GM23338 (cell line): ENCODE measurements at regions not wholly inside any gene's neighbourhood (a gene's known extent, or its start where the extent isn't known, plus 50 kb on each side); places are given as distances from the start of the nearest gene placed in this dataset.

Source experiments
- ATAC-seq: fragments of 200-7000 bp; cut with Tn5 transposase; 3 replicates; pipeline ENCODE4 v1.9.1; 2020
- DNase-seq: peaks from one replicate; pipeline ENCODE4 v3.0.0-alpha.2; 2015; ENCODE audit warnings: low spot score
- H2AFZ ChIP-seq: fragments of 200-600 bp; sonication (generic); 2 replicates; pipeline ENCODE4 v1.8.0; 2016; ENCODE audit warnings: antibody characterized with exemption, mild to moderate bottlenecking, moderate library complexity
- H3F3A ChIP-seq: fragments of 200-600 bp; sonication (generic); replicated peaks from 2 replicates; pipeline ENCODE4 v1.8.0; 2017; ENCODE audit warnings: antibody characterized with exemption, mixed run types, low read depth
- H3K27ac ChIP-seq: fragments of 200-600 bp; sonication (generic); 2 replicates; pipeline ENCODE4 v1.6.1; 2016; ENCODE audit warnings: low read depth
- H3K27me3 ChIP-seq: fragments of 200-600 bp; sonication (generic); 2 replicates; pipeline ENCODE4 v1.8.0; 2016; ENCODE audit warnings: mild to moderate bottlenecking, mixed run types, moderate library complexity; ENCODE audit not compliant: insufficient read depth
- H3K36me3 ChIP-seq: fragments of 200-600 bp; sonication (generic); 2 replicates; pipeline ENCODE4 v1.8.0; 2016; ENCODE audit warnings: mild to moderate bottlenecking; ENCODE audit not compliant: insufficient read depth
- H3K4me1 ChIP-seq: fragments of 200-600 bp; sonication (generic); 2 replicates; pipeline ENCODE4 v1.8.0; 2016; ENCODE audit warnings: mild to moderate bottlenecking, moderate library complexity; ENCODE audit not compliant: insufficient read depth
- H3K4me2 ChIP-seq: fragments of 200-600 bp; sonication (generic); 2 replicates; pipeline ENCODE4 v1.7.1; 2017; ENCODE audit warnings: mixed run types
- H3K4me3 ChIP-seq: fragments of 200-600 bp; sonication (generic); 2 replicates; pipeline ENCODE4 v1.6.1; 2016; ENCODE audit warnings: mixed run types
- H3K79me2 ChIP-seq: fragments of 200-600 bp; sonication (generic); replicated peaks from 2 replicates; pipeline ENCODE4 v1.8.0; 2017; ENCODE audit warnings: mild to moderate bottlenecking; ENCODE audit not compliant: insufficient read depth
- H3K9me2 ChIP-seq: fragments of 200-600 bp; sonication (generic); 2 replicates; pipeline ENCODE4 v1.8.0; 2017; ENCODE audit not compliant: insufficient read depth
- H4K20me1 ChIP-seq: fragments of 200-600 bp; sonication (generic); replicated peaks from 2 replicates; pipeline ENCODE4 v1.8.0; 2017; ENCODE audit warnings: mild to moderate bottlenecking; ENCODE audit not compliant: insufficient read depth
- H3K27ac Mint-ChIP-seq: 2 replicates; pipeline ENCODE4 v1.8.0; 2020; ENCODE audit warnings: inconsistent platforms, mild to moderate bottlenecking, moderate library complexity, mixed read lengths
- H3K27me3 Mint-ChIP-seq: 3 replicates; pipeline ENCODE4 v1.8.0; 2022; ENCODE audit warnings: low read depth, mild to moderate bottlenecking, moderate library complexity, mixed read lengths, inconsistent platforms; ENCODE audit not compliant: insufficient read depth, poor library complexity
- H3K36me3 Mint-ChIP-seq: 3 replicates; pipeline ENCODE4 v1.8.0; 2021; ENCODE audit warnings: low read depth, mild to moderate bottlenecking, inconsistent platforms, moderate library complexity, mixed read lengths
- H3K4me1 Mint-ChIP-seq: 3 replicates; pipeline ENCODE4 v1.8.0; 2020; ENCODE audit warnings: mild to moderate bottlenecking, inconsistent platforms, mixed read lengths
- H3K4me3 Mint-ChIP-seq: 3 replicates; pipeline ENCODE4 v1.8.0; 2021; ENCODE audit warnings: moderate library complexity, mild to moderate bottlenecking, inconsistent platforms, mixed read lengths
- H3K9me3 Mint-ChIP-seq: 3 replicates; pipeline ENCODE4 v1.8.0; 2020; ENCODE audit warnings: moderate library complexity, mild to moderate bottlenecking, inconsistent platforms, mixed read lengths
- CREB1 ChIP-seq: fragments of 250-450 bp; sonication (Bioruptor Pico); IDR thresholded peaks from 2 replicates; pipeline ENCODE4 v1.5.0; 2020; ENCODE audit warnings: low read depth, mild to moderate bottlenecking, moderate library complexity
- ETS1 ChIP-seq: IDR thresholded peaks from 2 replicates; pipeline ENCODE4 v1.6.1; 2016; ENCODE audit warnings: antibody characterized with exemption
- EZH2 ChIP-seq: fragments of 200-600 bp; sonication (generic); IDR thresholded peaks from one replicate; pipeline ENCODE4 v1.8.0; 2017; ENCODE audit warnings: antibody characterized with exemption, mild to moderate bottlenecking, low read depth; ENCODE audit not compliant: unreplicated experiment
- EZH2phosphoT487 ChIP-seq: fragments of 200-600 bp; sonication (generic); IDR thresholded peaks from one replicate; pipeline ENCODE4 v1.8.1; 2018; ENCODE audit warnings: antibody characterized with exemption; ENCODE audit not compliant: unreplicated experiment
- JUNB ChIP-seq: IDR thresholded peaks from one replicate; pipeline ENCODE4 v1.6.1; 2016; ENCODE audit warnings: antibody characterized with exemption; ENCODE audit not compliant: unreplicated experiment
- NANOG ChIP-seq: IDR thresholded peaks from 2 replicates; pipeline ENCODE4 v1.6.1; 2016; ENCODE audit warnings: antibody characterized with exemption, borderline replicate concordance
- POLR2AphosphoS5 ChIP-seq: IDR thresholded peaks from 2 replicates; pipeline ENCODE4 v1.6.1; 2016; ENCODE audit warnings: antibody characterized with exemption, low read depth
- REST ChIP-seq: IDR thresholded peaks from one replicate; pipeline ENCODE4 v1.6.1; 2018; ENCODE audit warnings: antibody characterized with exemption; ENCODE audit not compliant: unreplicated experiment
- STAT1 ChIP-seq: IDR thresholded peaks from one replicate; pipeline ENCODE4 v1.6.1; 2016; ENCODE audit warnings: antibody characterized with exemption; ENCODE audit not compliant: unreplicated experiment
- ZNF331 ChIP-seq: fragments of 250-450 bp; sonication (Bioruptor Pico); IDR thresholded peaks from 2 replicates; pipeline ENCODE4 v1.5.0; 2020; ENCODE audit warnings: low read depth, mild to moderate bottlenecking, moderate library complexity
- ZNF462 ChIP-seq: fragments of 250-450 bp; sonication (Bioruptor Pico); IDR thresholded peaks from 2 replicates; pipeline ENCODE4 v1.5.0; 2020; ENCODE audit warnings: mild to moderate bottlenecking, moderate library complexity
- TF ChIP-seq, protein P1 (sequence below), 2 experiments: fragments of 200-600 bp in 1 of 2; sonication (generic) in 1 of 2; conservative IDR thresholded peaks; 2 replicates each; pipeline versions ENCODE4 v1.5.1 to v1.6.1; 2016 to 2017; ENCODE audit warnings: antibody characterized with exemption in 2 of 2, low read depth in 2 of 2, mild to moderate bottlenecking in 2 of 2, moderate library complexity in 1 of 2

GRCh38 chr6:133724726-133725125 is 164.2 kb upstream of the TCF21 start (continued):
- no peak for TF ChIP-seq ZNF462 (CRISPR knock-in tag)

DNA sequence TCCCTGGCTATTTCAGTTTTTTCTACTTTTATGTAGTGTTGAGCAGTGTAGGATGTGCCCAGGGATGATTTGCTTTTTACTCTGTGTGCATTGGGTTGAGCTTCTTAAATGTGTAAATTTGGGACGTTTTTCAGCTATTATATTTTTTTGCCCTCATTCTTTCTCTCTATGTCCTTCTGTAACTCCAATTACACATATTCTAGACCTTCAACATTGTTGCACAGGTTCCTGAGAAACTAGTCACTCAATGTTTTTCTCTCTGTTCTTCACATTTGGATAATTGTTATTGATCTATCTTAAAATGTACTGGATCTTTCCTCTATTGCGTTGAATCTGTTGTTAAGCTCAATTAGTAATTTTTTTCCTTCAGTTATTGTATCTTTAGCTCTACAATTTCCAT is 162.7 kb upstream of the TCF21 start:
- Histone ChIP-seq H2AFZ (no peak overlapping the region), H4K20me1 (no peaks in the 10 kb centered on the region), H3F3A (no peaks in the 10 kb centered on the region), H3K4me3 (no peak overlapping the region), H3K36me3 (no peaks in the 10 kb centered on the region), H3K4me1 (no peaks in the 10 kb centered on the region), H3K27ac (no peak overlapping the region), H3K79me2 (no peaks in the 10 kb centered on the region), H3K4me2 (no peak overlapping the region), H3K27me3 (no peaks in the 10 kb centered on the region), H3K9me2 (no peaks in the 10 kb centered on the region)
- Mint-ChIP-seq H3K27me3 (no peaks in the 10 kb centered on the region), H3K27ac (no peak overlapping the region), H3K9me3 (peaks cover 18% of the 10 kb centered on the region), H3K4me3 (no peak overlapping the region), H3K4me1 (no peaks in the 10 kb centered on the region), H3K36me3 (peaks cover 14% of the 10 kb centered on the region; the same call in 2 of the 3 replicates)
- TF ChIP-seq EZH2 (no peak), REST (no peak), JUNB (no peak), ETS1 (no peak), STAT1 (no peak), POLR2AphosphoS5 (no peak), NANOG (no peak), ZNF331 (CRISPR knock-in tag) (no peak), CREB1 (CRISPR knock-in tag) (no peak), EZH2phosphoT487 (no peak)
- TF ChIP-seq, protein P1, sequence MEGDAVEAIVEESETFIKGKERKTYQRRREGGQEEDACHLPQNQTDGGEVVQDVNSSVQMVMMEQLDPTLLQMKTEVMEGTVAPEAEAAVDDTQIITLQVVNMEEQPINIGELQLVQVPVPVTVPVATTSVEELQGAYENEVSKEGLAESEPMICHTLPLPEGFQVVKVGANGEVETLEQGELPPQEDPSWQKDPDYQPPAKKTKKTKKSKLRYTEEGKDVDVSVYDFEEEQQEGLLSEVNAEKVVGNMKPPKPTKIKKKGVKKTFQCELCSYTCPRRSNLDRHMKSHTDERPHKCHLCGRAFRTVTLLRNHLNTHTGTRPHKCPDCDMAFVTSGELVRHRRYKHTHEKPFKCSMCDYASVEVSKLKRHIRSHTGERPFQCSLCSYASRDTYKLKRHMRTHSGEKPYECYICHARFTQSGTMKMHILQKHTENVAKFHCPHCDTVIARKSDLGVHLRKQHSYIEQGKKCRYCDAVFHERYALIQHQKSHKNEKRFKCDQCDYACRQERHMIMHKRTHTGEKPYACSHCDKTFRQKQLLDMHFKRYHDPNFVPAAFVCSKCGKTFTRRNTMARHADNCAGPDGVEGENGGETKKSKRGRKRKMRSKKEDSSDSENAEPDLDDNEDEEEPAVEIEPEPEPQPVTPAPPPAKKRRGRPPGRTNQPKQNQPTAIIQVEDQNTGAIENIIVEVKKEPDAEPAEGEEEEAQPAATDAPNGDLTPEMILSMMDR (conservative IDR thresholded peaks at IDR 0.05; ENCODE audit: low read depth in 2 of 2): no peak
- peak; percentile 3 for DNase-seq
- ATAC-seq: no peak
